GM18951 (cell line): ENCODE measurements at regions not wholly inside any gene's neighbourhood (a gene's known extent, or its start where the extent isn't known, plus 50 kb on each side); places are given as distances from the start of the nearest gene placed in this dataset.

Experiments used
- POLR2A ChIP-seq: IDR thresholded peaks from 4 replicates; pipeline ENCODE4 v1.6.1; 2011; ENCODE audit warnings: mild to moderate bottlenecking; ENCODE audit not compliant: insufficient read length, insufficient read depth; ENCODE audit errors: extremely low read depth
- in situ Hi-C: fragments of 300-500 bp; cut with MboI; formaldehyde crosslinking; loops from one replicate; pipeline ENCODE4 v1.12.0; 2022; ENCODE audit warnings: low sequenced_read_pairs, mixed read lengths, inconsistent platforms; ENCODE audit not compliant: unreplicated experiment

DNA sequence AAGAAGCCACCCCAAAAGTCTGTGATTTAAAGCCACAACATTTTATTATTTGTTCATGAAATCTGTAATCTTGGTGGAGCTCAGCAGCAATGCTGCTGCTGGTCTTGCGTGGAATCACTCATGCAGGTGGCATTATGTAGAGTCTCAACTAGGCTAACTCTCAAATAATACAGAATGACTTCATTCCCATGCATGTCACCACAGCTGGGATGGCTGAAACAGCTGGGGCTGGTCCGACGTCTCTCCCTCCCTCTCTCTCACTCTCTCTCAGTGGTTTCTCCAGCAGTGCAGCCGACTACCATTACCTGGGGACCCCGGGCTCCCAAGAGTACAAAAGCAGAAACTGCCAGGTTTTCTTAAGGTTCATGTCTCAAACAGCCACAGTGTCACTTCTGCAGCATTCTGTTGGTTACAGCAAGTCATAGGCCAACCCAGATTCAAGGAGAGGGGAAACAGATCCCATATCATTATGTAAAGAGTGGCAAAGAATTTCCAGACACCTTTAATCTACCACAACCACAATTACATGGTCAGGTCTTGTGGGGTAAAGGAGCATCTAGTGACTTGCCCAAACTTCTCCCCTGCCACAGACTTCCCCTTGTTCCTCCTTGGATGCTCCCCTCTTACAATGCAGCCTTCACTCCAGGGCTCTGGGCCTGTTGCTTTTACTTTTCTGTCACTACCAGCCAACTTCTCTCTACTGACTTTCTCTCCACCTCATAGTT is 192.0 kb upstream of the HMGA2 start:
- in situ Hi-C loops, result no loop called here

DNA sequence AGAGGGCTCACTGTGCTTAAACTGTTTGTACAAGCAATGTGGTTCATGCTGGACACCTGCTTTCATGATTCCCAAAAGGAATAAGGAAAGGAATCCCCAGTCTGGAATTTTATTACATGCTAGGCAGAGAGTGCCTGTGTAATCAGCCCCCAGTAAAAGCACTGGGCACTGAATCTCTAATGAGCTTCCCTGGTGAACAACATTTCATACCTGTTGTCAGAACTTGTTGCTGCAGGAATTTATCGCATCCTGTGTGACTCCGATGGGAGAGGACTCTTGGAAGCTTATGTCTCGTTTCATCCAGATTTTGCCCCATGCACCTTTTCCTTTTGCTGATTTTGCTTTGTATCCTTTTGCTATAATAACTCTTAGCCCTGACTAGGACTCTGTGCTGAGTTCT is 190.2 kb upstream of the HMGA2 start:
- in situ Hi-C loops, result no loop called here
- no peak for TF ChIP-seq POLR2A

More for the DNA sequence above, 192.0 kb upstream of the HMGA2 start:
- TF ChIP-seq POLR2A, result no peak

DNA sequence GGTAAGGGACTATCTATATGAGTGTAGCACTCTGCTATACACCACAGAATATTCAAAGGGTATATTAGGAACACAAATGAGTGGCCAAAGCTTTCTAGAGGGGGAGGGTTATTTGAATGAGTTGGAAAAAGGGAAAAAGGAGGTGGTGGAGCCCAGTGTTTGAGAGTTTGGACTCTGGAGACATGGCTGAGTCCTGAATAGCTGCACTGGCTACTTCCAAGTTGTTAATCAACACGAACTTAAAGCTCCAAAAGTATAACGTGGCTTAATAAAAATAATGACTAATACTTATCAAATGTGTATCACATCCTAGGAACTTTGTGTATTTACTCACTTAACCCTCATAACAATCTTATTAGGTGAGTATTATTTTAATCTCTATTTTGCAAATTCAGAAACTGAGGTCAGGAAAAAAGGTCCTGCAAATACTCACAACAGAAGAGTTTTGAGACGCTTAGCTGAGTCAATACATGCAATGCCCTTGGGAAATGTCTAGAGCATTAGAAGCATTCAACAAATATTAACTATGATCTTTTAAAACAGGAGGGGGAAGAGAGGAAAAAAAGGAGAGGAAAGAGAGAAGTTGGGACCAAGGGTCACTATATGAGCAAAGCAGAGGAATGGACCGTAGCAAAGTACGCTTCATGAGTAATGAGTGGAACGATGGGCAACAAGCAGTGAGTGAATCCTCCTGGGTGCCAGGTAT is 189.5 kb upstream of the HMGA2 start:
- in situ Hi-C loops, result no loop called here
- TF ChIP-seq POLR2A, result no peak

DNA sequence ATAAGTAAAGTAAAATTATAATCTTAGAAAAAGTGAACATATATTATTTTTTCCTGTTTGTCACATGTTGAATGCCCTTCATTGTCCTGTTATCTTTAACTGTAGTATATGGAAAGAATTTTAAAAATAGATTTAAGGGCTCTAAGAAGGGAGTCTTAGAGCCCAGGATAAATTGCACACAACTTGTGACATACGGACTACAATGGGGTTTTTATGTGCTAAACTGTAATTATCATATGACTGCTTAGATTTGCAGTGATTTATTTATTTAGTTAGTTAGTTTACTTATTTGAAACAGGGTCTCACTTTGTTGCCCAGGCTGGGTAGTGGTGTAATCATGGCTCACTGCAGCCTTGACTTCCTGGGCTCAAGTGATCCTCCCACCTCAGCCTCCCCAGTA is 187.8 kb upstream of the HMGA2 start:
- in situ Hi-C loops, result no loop called here
- no peak for TF ChIP-seq POLR2A

DNA sequence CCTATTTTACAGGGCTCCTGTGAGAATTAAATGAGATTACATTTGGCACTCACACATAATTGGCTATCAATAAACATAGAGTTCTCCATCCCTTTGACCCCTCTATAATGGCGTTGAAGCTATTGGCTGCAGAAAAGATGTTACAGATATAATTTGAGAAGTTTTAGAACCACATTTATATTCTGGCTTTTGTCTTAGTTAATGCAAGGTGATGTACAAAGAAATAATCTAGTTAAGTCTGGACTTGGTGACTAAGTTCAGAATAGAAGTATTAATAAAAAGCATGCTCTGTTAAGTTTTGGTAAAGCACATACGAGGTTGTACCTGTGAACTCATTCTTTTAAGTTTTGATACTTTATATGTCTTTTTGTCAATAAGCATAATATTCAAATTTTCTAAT is 187.1 kb upstream of the HMGA2 start:
- in situ Hi-C loops, result no loop called here
- TF ChIP-seq POLR2A, result no peak

DNA sequence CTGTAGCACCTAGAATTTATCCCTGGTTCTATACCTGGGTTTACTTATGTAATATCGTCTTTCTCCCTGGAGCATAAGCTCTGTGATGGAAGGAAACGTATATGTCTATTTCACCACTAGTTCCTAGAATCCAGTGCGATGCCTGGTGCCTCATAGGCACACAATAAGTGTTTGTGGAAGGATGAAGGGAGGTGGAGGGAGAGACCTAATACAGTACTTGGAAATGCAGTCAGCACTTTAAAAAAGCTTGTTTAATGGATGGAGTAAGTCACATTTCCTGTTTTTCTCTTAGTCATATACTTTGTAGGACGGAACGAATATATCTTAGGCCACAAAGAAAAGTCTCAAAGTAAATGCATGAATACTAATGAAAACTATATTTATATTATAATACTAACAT is 186.5 kb upstream of the HMGA2 start:
- no peak for TF ChIP-seq POLR2A
- in situ Hi-C loops, result no loop called here

DNA sequence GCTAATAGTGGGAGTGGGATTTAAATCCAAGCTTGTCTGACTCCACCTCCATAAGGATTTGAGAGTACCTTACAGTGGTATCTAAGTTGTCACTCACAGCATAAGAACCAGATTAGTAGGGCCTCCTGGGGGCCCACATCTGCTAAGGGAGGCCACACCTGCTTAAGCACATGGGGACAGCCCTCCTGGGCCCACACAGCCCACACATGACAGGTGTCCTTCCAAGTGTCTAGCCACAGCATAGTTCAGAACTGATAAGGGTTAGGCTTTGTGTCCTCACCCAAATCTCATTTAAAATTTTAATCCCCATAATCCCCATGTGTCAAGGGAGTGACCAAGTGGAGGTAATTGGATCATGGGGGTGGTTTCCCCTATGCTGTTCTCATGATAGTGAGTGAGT is 186.0 kb upstream of the HMGA2 start:
- in situ Hi-C loops, result no loop called here

DNA sequence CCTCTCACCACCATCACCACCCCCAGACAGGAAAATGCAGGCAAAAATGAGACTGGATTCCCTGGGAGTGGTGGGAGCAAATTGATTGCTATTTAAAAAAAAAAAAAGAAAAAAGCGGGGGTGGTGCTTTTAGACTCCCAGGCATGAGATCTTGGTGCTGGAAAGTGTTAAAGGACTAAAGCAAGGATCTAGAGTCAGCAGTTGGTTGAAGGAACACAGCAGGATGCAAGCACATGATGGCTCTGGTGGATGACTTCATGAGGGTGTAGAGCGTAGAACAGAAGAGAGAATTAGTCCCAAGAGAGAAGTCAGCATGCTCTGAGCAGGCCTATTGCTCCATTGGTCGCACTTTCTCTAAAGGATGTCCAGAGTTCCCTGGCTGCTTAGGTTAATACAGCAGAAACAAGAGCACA is 183.8 kb upstream of the HMGA2 start:
- in situ Hi-C loops, result no loop called here
- TF ChIP-seq POLR2A, result no peak

More for the DNA sequence above, 186.0 kb upstream of the HMGA2 start:
- TF ChIP-seq POLR2A, result no peak

DNA sequence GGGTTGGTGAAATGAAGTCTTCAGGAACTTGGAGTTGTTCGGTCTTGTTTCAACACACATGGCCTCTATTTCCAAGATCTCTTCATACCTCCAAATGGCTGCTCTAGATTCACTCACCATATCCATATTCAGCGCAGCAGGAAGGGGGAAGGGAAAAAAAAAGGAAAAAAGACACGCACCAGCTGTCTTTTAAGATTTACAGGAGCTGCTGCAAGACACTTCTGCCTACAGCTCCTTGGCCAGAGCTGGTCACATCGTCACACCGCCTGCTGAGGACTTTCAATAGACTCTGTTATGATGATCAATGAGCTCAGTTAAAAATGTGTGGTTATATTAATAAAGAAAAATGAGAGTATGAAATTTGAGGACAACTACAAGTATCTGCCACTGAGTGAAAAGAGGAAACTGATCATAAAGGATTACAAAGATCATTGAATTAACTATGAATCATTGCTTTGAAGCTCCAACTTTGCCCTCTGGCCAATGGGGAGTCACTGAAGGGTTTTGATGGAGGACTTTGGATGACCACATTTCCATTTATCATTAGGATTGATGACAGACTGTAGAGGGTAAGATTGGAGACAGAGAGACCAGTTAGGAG is 182.1 kb upstream of the HMGA2 start:
- in situ Hi-C loops, result no loop called here
- TF ChIP-seq POLR2A, result no peak

DNA sequence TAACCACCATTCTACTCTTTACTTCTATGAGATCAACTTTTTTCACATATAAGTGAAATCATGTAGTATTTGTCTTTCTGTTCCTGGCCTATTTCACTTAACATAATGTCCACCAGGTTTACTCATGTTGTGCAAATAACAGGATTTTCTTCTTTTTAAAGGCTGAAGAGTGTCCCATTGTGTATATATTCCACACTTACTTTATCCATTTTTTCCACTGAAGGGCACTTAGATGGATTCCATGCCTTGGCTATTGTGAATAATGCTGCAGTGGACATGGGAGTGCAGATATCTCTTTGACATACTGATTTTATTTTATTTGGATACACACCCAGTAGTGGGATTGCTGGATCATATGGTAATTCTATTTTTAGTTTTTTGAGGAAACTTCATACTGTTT is 181.1 kb upstream of the HMGA2 start:
- in situ Hi-C loops, result no loop called here
- TF ChIP-seq POLR2A, result no peak

DNA sequence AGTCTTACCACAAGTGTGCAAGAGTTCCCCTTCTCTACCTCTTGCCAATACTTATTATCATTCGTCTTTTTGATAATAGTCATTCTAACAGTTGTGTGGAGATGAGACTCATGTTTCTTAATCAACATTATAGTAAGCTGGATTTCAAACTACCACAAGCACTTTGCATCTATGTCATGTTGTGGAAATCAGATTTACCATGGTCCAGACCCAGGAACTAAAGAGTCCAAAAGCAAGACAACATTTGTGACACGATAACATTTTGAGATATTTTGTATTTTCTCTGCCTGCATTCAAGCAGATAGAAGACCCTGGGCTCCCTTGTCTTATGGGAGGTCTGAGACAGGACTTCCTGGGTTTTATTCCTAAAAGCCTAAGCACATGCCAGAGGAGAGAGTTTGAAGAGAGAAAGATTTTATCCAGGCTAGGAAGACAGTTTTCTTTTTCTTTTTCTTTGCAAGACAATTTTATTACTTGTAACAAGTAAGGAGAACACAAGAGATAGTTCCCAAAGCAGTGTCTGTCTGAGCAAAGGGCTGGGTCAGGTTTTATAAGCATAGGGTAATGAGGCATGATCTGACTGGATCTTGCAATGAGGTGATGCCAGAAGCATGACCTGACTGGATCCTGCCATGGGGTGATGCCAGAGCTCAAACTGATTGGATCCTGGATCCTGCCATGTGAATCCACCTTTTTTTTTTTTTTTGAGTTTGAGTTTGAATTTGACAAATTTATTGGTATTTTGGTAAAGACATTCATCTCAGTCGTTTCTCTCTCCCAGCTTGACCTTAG is 180.5 kb upstream of the HMGA2 start:
- in situ Hi-C loops, result no loop called here
- TF ChIP-seq POLR2A, result no peak

DNA sequence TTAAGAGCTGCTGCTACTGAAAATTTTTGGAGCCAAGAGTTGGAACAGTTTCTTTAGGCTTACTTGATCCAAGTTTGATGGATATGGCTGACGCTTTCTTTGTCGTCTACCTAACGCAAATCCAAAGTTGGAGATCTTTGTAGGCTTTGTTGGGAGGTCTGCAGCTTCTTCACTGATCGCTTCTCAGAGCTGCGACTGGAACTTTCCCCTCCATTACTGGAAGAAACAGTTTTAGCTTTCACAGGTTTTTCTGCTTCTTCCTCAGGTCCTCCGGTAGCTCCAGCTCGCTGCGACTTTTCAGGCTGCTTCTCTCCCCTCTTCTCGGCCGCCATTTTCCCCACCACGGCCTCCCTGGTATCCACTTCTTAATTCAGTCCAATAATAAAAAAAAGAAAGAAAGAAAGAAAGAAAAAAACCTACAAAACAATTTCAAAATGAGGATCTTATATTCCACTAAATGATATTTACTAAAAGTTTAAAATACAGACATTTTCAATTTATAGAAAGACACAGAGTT is 178.1 kb upstream of the HMGA2 start:
- in situ Hi-C loops, result no loop called here
- TF ChIP-seq POLR2A, result no peak

DNA sequence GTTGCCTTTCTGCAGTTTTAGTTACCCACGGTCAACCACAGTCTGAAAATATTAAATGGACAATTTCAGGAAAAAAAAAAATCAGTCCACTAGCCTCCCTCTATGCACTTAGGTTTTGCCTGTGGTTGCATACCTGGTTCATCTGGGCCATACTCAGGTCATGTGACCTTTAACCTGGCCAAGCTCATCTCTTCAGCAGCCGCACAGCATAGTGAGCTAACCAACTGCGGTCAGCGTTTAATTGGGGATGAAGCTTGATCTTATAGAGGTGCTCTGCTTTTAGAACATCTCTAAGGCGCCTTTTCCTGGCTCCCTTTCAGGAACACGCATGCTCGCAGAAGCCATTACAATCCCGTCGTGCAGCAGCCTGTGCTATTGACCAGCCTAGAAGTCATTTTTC is 177.2 kb upstream of the HMGA2 start:
- TF ChIP-seq POLR2A, result no peak
- in situ Hi-C loops, result no loop called here
